Ectodermal cell (in vitro differentiated cells): ENCODE measurements at regions not wholly inside any gene's neighbourhood (a gene's known extent, or its start where the extent isn't known, plus 50 kb on each side); places are given as distances from the start of the nearest gene placed in this dataset.

Experiments used
- H3K27ac ChIP-seq: 2 replicates; pipeline ENCODE4 v1.7.0; 2013; ENCODE audit warnings: mild to moderate bottlenecking, low read depth, low read length; ENCODE audit not compliant: insufficient read depth, poor library complexity, severe bottlenecking
- H3K27me3 ChIP-seq: 2 replicates; pipeline ENCODE4 v1.7.0; 2013; ENCODE audit warnings: mild to moderate bottlenecking, low read length; ENCODE audit not compliant: insufficient read depth, control insufficient read depth, poor library complexity, severe bottlenecking
- H3K36me3 ChIP-seq: one replicate; pipeline ENCODE4 v1.7.0; 2013; ENCODE audit warnings: low read length; ENCODE audit not compliant: control insufficient read depth, insufficient read depth
- H3K4me1 ChIP-seq: one replicate; pipeline ENCODE4 v1.7.0; 2013; ENCODE audit warnings: low read length; ENCODE audit not compliant: control insufficient read depth, insufficient read depth
- H3K4me3 ChIP-seq: 2 replicates; pipeline ENCODE4 v1.7.0; 2013; ENCODE audit warnings: low read depth, low read length, control low read depth; ENCODE audit not compliant: insufficient read depth
- H3K9me3 ChIP-seq: 2 replicates; pipeline ENCODE4 v1.7.0; 2013; ENCODE audit warnings: mild to moderate bottlenecking, low read length, moderate library complexity; ENCODE audit not compliant: control insufficient read depth
- WGBS, 2 experiments: methylation state at CpG; one replicate each; pipeline ENCODE4 v1.1.7; 2013; ENCODE audit warnings: missing lambda C conversion rate in 2 of 2; 5-methylcytosine and 5-hydroxymethylcytosine counted together

DNA sequence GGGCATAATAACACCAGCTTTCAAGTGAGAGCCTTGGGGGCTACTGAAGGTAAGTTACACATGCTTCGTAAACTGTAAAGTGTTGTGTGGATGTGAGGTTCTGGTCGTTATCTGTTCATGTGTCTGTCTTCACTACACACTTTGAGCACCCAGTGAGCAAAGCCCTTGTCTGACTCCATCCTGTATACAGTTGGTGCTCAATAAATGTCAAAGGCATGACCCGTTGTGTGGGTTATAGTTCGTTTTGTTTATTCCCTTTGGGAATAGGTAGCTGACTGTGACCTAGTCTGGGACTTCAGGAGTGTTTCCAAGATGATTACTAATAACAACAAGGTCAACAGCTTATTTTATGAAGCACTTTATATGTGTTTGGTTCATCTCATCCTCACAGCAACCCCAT is 146.9 kb downstream of the MIAT start:
- Histone ChIP-seq H3K9me3 (no peaks in the 10 kb centered on the region), H3K27ac (no peak overlapping the region), H3K4me3 (no peak overlapping the region), H3K4me1 (peaks cover 11% of the 10 kb centered on the region), H3K27me3 (no peaks in the 10 kb centered on the region), H3K36me3 (no peaks in the 10 kb centered on the region)
- WGBS, 2 experiments: 83 to 96% methylated on average over 4 of the region's 4 CpGs

DNA sequence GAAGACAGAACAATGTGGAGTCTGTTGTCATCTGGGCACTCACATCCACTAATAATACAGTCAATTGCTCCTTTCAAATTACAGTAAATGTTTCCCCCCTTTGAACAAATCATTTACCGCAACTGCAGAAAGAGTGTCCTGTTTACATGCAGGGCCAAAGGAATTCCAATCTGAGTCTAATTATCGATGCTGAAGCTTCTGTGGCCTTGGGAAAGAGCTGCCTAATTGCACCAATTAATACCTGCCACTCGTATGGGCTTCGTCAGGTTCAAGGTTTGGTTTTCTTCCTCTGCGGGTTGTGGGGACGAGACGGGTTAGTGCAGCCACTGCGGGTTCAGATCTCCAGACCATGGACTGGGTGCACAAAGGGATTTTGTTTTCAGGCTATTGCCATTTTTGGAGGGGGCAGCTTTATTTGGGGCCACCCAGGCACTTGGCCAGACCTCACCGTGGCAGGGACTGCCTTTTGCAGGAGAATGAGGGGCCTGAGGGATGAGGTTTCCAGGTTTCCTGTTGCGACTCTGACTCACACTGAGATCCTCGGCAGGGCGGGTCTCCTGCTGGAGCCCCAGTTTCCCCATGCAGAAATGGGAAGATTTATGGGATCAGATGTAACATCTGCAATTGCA is 147.6 kb downstream of the MIAT start:
- H3K27me3 ChIP-seq: no peaks in the 10 kb centered on the region
- H3K27ac ChIP-seq: no peak overlapping the region
- H3K4me3 ChIP-seq: no peak overlapping the region
- no peaks in the 10 kb centered on the region for H3K9me3 ChIP-seq
- H3K36me3 ChIP-seq: no peaks in the 10 kb centered on the region
- H3K4me1 ChIP-seq: peaks cover 11% of the 10 kb centered on the region
- 78 to 80% methylated on average over 12 of the region's 12 CpGs for WGBS, 2 experiments

DNA sequence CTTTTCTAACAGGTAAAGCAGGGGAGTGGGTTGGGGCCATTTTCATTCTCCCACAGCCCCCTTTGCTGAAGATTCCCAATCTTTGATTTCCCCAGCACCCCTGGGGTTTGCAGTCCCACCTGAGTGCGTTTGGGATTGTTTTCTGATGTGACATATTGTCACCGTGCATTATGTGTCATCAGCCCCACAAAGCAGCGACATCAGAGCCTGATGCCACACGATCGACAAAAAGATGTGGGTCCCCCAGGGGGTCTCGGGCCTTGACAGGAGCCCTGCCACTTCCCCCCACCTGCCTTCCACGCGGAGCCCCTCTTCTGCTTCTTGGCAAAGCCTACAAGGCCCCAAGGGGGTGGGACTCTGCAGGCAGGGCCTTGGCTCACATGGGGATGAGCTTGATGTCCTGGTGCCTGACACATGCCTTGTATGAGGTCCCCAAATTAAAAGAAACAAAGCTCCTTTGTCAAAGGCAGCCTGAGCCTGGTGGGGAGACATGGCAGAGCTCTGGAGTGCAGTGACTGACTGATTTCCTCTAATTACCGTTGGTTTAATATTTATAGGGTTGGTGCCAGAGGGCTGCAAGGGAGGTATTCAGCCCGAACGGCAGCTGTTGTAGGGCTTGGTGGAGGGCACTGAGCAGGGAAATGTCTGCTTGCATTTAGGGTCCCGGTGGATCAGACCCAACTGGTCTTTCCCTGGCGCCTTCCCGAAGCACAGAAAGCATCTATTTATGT is 149.2 kb downstream of the MIAT start:
- Histone ChIP-seq H3K9me3 (no peaks in the 10 kb centered on the region), H3K4me1 (no peaks in the 10 kb centered on the region), H3K4me3 (no peak overlapping the region), H3K27me3 (no peaks in the 10 kb centered on the region), H3K36me3 (no peaks in the 10 kb centered on the region), H3K27ac (no peak overlapping the region)
- 81 to 87% methylated on average over 14 of the region's 14 CpGs for WGBS, 2 experiments

DNA sequence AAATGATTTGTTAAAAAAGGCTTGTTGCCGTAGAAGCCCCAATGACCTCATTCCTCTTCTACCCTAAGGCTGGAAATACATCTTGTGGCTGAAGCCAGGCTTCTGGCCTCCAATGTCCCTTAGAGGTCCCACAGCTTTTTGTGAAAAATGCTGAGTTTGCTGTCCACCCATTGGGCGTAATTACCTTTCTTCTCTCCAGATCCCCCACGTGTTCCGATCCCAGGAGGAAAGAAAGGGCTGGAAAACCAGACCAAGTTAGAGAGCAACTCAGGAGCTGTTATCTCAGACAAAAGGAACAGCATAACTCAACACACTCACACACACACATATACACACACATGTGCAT is 154.2 kb downstream of the MIAT start:
- no peaks in the 10 kb centered on the region for H3K9me3 ChIP-seq
- H3K27me3 ChIP-seq: no peaks in the 10 kb centered on the region
- H3K4me3 ChIP-seq: no peak overlapping the region
- 93% methylated on average over 4 of the region's 4 CpGs for WGBS, 2 experiments
- H3K36me3 ChIP-seq: no peaks in the 10 kb centered on the region
- no peak overlapping the region for H3K27ac ChIP-seq
- no peaks in the 10 kb centered on the region for H3K4me1 ChIP-seq

DNA sequence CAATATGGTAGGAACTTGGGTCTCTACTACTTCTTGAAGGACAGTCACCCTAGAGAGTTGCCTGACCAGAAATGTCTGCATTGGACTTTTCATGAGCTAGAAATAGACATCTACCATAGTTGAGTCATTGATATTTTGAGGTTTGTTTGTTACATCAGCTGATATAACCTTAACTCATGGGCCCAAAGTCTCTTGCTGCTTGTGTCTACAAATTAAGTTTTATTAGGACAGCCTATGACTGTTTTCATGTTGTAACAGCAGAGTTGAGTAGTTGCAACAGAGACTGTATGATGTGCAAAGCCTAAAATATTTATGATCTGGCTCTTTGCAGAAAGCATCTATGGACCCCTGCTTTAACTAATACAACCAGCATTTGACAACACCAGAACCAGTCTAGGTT is 155.3 kb downstream of the MIAT start:
- Histone ChIP-seq H3K36me3 (no peaks in the 10 kb centered on the region), H3K27me3 (no peaks in the 10 kb centered on the region), H3K9me3 (no peaks in the 10 kb centered on the region), H3K4me1 (no peaks in the 10 kb centered on the region), H3K27ac (no peak overlapping the region), H3K4me3 (no peak overlapping the region)

DNA sequence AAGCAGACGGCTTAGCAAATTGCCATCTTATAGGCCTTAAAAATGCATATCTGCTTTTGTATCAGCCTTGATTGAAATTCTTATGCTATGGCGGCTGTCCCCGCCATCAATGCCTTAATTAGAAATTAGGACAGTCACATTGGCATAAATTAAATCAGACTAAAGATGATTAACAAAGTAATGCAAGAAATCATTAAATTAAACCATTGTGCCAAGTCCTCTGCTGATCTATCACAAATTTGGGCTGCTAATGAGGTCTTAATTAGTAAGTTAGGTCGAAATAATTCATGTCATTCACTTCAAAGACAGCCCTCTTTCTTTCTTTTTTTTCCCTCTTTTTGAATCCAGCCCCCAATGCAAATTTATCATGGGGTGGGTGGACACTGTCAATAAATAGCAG is 159.3 kb downstream of the MIAT start:
- H3K27me3 ChIP-seq: no peaks in the 10 kb centered on the region
- H3K27ac ChIP-seq: no peak overlapping the region
- 91 to 94% methylated on average over 3 to 4 of the region's 4 CpGs for WGBS, 2 experiments
- H3K36me3 ChIP-seq: no peaks in the 10 kb centered on the region
- no peak overlapping the region for H3K4me3 ChIP-seq
- H3K9me3 ChIP-seq: no peaks in the 10 kb centered on the region
- H3K4me1 ChIP-seq: no peaks in the 10 kb centered on the region

DNA sequence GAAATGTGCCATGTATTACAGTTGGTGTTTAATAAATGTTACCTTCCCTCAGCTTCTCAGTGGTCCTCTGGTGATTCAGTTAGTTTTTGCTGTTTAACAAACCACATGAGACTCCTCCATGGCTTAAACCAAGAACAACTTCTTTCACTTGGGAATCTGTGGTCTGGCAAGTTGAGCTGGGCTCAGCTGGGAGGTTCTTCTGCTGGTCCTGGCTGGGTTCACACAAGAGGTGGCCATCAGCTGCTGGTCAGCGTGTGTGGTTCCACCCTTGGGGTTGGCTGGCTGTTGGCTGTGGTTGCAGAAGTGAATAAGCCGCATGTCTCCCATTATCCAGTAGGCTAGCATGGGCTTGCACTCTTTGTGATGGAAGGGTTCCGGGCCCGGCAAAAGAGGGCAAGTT is 160.5 kb downstream of the MIAT start:
- H3K4me3 ChIP-seq: no peak overlapping the region
- H3K9me3 ChIP-seq: no peaks in the 10 kb centered on the region
- 72 to 75% methylated on average over 4 of the region's 4 CpGs for WGBS, 2 experiments
- no peaks in the 10 kb centered on the region for H3K4me1 ChIP-seq
- H3K27ac ChIP-seq: no peak overlapping the region
- H3K36me3 ChIP-seq: no peaks in the 10 kb centered on the region
- no peaks in the 10 kb centered on the region for H3K27me3 ChIP-seq

DNA sequence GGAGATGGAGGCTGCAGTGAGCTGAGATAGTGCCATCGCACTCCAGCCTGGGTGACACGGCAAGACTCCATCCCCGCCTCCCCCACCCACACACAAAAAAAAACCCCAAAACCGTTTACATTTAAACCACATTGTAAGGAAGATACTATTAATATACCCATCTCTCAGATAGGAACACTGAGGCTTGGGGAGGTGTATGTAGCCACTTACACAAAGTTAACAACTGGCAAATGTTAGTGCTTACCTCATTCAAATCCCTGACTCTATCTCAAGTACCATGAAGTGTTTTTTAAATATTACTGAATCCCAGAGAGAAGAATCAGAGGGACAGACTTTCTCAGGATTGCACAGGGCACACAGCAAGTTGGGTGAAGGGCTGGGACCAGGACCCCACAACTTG is 164.5 kb downstream of the MIAT start:
- H3K4me1 ChIP-seq: no peaks in the 10 kb centered on the region
- H3K27me3 ChIP-seq: no peaks in the 10 kb centered on the region
- H3K9me3 ChIP-seq: no peaks in the 10 kb centered on the region
- H3K36me3 ChIP-seq: no peaks in the 10 kb centered on the region
- H3K4me3 ChIP-seq: no peak overlapping the region
- 91% methylated on average over 4 of the region's 4 CpGs for WGBS, 2 experiments
- no peak overlapping the region for H3K27ac ChIP-seq

DNA sequence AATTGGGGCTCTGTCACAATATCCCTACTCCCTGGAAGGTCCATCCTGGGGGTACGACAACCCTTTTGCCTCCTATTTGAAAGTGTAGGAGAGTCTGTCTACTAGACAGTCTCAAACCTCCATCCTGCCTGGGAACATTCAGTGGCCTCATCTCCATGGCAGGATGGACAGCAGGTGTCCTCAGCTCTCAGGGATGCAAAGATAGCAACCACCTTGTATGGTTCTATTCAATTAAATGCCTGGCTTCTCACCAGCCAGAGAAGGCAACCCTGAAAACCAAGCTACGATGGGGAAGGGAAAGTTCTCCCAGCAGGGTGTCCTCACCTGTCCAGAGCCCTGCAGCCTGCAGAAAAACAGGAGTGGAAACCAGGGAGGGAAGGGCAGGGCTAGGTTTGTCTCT is 164.9 kb downstream of the MIAT start:
- 62 to 70% methylated on average over 2 of the region's 2 CpGs for WGBS, 2 experiments
- Histone ChIP-seq H3K27me3 (no peaks in the 10 kb centered on the region), H3K4me3 (no peak overlapping the region), H3K9me3 (no peaks in the 10 kb centered on the region), H3K36me3 (no peaks in the 10 kb centered on the region), H3K4me1 (no peaks in the 10 kb centered on the region), H3K27ac (no peak overlapping the region)

DNA sequence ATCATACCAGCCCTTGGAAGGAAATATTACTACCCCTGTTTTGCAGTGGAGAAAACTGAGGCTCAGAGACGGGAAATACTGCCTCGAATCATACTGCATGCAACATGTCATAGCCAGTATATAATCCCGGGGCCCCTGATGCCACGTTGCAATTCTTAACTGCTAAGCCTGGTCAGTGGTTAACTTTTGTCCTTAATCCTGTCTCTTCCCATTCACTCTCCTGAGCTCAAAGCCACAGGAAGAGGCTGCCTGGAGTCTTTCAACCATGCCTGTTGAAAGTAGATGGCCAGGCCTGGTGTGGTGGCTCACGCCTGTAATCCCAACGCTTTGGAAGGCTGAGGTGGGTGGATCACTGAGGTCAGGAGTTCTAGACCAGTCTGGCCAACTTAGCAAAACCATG is 166.6 kb downstream of the MIAT start:
- Histone ChIP-seq H3K27ac (no peak overlapping the region), H3K4me3 (no peak overlapping the region), H3K4me1 (no peaks in the 10 kb centered on the region), H3K36me3 (no peaks in the 10 kb centered on the region), H3K27me3 (no peaks in the 10 kb centered on the region), H3K9me3 (no peaks in the 10 kb centered on the region)
- 72 to 80% methylated on average over 6 of the region's 6 CpGs for WGBS, 2 experiments
